ENCODE measurements at regions not wholly inside any gene's neighbourhood (a gene's known extent, or its start where the extent isn't known, plus 50 kb on each side); places are given as distances from the start of the nearest gene placed in this dataset.

DNA sequence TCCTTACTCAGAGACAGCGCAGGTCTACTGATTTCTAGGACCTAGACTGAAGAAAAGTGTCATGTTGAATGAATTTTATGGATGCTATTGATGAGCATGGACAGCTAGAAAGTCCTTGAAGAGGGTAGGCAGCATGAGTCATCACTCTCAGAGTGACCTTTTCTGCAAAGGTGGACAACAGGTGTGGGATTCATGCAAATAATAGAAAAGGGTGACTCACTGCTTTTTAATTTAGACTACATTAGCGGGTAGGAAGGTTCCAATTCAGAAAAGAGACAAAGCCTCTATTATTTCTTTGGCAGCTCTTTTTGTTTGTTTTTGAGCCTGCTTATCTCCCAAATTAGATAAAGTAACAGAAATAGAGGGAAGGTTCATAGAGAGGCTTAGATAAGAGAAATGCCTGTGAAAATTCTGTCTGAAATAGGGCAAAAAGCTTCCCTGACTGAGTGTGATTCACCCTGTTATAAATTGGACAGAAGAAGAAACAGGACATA, 191.4 kb downstream of the TENT5A start (continued):
- TF ChIP-seq, protein P1, sequence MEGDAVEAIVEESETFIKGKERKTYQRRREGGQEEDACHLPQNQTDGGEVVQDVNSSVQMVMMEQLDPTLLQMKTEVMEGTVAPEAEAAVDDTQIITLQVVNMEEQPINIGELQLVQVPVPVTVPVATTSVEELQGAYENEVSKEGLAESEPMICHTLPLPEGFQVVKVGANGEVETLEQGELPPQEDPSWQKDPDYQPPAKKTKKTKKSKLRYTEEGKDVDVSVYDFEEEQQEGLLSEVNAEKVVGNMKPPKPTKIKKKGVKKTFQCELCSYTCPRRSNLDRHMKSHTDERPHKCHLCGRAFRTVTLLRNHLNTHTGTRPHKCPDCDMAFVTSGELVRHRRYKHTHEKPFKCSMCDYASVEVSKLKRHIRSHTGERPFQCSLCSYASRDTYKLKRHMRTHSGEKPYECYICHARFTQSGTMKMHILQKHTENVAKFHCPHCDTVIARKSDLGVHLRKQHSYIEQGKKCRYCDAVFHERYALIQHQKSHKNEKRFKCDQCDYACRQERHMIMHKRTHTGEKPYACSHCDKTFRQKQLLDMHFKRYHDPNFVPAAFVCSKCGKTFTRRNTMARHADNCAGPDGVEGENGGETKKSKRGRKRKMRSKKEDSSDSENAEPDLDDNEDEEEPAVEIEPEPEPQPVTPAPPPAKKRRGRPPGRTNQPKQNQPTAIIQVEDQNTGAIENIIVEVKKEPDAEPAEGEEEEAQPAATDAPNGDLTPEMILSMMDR (IDR thresholded peaks at IDR 0.05 in 2 of 3, conservative IDR thresholded peaks at IDR 0.05 in 1 of 3; ENCODE audit: borderline replicate concordance in 1 of 3, insufficient read depth in 1 of 3, low read depth in 2 of 3, low read length in 2 of 3), result no peak
- TF ChIP-seq ELF1 (IDR thresholded peaks at IDR 0.05; ENCODE audit: borderline replicate concordance, low read depth), result no peak
- peak; percentile 88 for TF ChIP-seq FOSL1 (IDR thresholded peaks at IDR 0.05; ENCODE audit: low read depth)
- TF ChIP-seq JUND (IDR thresholded peaks at IDR 0.05), result peak; percentile 92
- no peak for TF ChIP-seq EZH2phosphoT487 (IDR thresholded peaks at IDR 0.05; ENCODE audit: borderline replicate concordance)
- TF ChIP-seq TCF7L2 (IDR thresholded peaks at IDR 0.05; ENCODE audit: borderline replicate concordance, extremely low read depth, insufficient read depth, insufficient read length), result peak; percentile 67
- TF ChIP-seq SIN3A (IDR thresholded peaks at IDR 0.05; ENCODE audit: low read depth), result peak; percentile 57; the same call in 1 of the 2 replicates
- TF ChIP-seq, protein P2, sequence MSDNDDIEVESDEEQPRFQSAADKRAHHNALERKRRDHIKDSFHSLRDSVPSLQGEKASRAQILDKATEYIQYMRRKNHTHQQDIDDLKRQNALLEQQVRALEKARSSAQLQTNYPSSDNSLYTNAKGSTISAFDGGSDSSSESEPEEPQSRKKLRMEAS (IDR thresholded peaks at IDR 0.05), result no peak
- no peak for TF ChIP-seq YY1 (IDR thresholded peaks at IDR 0.05; ENCODE audit: extremely low read depth, insufficient replicate concordance, low read depth, low read length)

GRCh38 chr6:81557811-81558210, 194.7 kb downstream of the TENT5A start:
- TF ChIP-seq RAD21 (IDR thresholded peaks at IDR 0.05; ENCODE audit: low read depth), result no peak
- Histone ChIP-seq H3K9me3 (ENCODE audit: control insufficient read depth in 1 of 2, insufficient read depth in 1 of 2, low read depth in 1 of 2, low read length in 2 of 2) (no peaks in the 10 kb centered on the region), H3K9ac (ENCODE audit: low read length) (no peak overlapping the region), H3K4me1 (ENCODE audit: control insufficient read depth in 1 of 2, insufficient read depth in 2 of 2, low read length in 2 of 2) (peaks cover 14 to 23% of the 10 kb centered on the region in 2 experiments), H3K27ac (ENCODE audit: low read depth, low read length) (no peak overlapping the region), H2AFZ (ENCODE audit: low read depth, low read length, poor library complexity, severe bottlenecking) (no peak overlapping the region), H3K36me3 (ENCODE audit: control insufficient read depth in 1 of 2, insufficient read depth in 2 of 2, low read length in 2 of 2) (no peaks in the 10 kb centered on the region), H3K9me2 (ENCODE audit: insufficient read depth) (no peaks in the 10 kb centered on the region), H3K79me2 (ENCODE audit: insufficient read depth, low read length) (no peaks in the 10 kb centered on the region), H3K4me2 (ENCODE audit: low read length) (no peak overlapping the region), H3K27me3 (ENCODE audit: insufficient read depth, low read length) (no peaks in the 10 kb centered on the region), H3K4me3 (replicated peaks in 1 of 2; ENCODE audit: low read depth in 1 of 2, low read length in 2 of 2) (no peak overlapping the region), H4K20me1 (ENCODE audit: insufficient read depth) (no peaks in the 10 kb centered on the region)
- intact Hi-C loops (cut with micrococcal nuclease), result no loop called here
- CTCF ChIA-PET, result no interaction called here
- RAD21 ChIA-PET (ENCODE audit: low non-redundant PET in 1 of 2, low total read pairs in 2 of 2, uncharacterized antibody in 2 of 2, unreplicated experiment in 2 of 2), result no interaction called here
- ATAC-seq (no peak), DNase-seq (ENCODE audit: low read depth, low spot score) (no peak)
- no TSS peak for BruUV-seq (replicated peaks)
- POLR2A ChIA-PET, result no interaction called here
